Brain microvascular endothelial cell (primary cell): ENCODE measurements at regions not wholly inside any gene's neighbourhood (a gene's known extent, or its start where the extent isn't known, plus 50 kb on each side); places are given as distances from the start of the nearest gene placed in this dataset.
"Not testable (repeated sequence)": the region's sequence is repeated elsewhere in the genome, so short reads cannot be mapped to it uniquely, and the experiment has no call there.

ENCODE experiments used
- DNase-seq: peaks from one replicate; pipeline ENCODE4 v3.0.0-alpha.2; 2020
- H3K27ac ChIP-seq: fragments of 250-450 bp; sonication (Bioruptor Pico); 2 replicates; pipeline ENCODE4 v1.5.1; 2020; ENCODE audit warnings: mild to moderate bottlenecking, moderate library complexity
- H3K27me3 ChIP-seq: fragments of 250-450 bp; sonication (Bioruptor Pico); replicated peaks from 2 replicates; pipeline ENCODE4 v1.5.1; 2020; ENCODE audit warnings: mild to moderate bottlenecking
- H3K36me3 ChIP-seq: fragments of 250-450 bp; sonication (Bioruptor Pico); replicated peaks from 2 replicates; pipeline ENCODE4 v1.5.1; 2020; ENCODE audit warnings: mild to moderate bottlenecking
- H3K4me3 ChIP-seq: 2 replicates; pipeline ENCODE4 v1.5.1; 2011; ENCODE audit warnings: low read depth, mild to moderate bottlenecking, control low read depth, low read length, moderate library complexity
- in situ Hi-C: cut with HindIII; loops from 2 replicates; pipeline ENCODE4 v1.10.0; 2017; ENCODE audit warnings: low sequenced_read_pairs, low pct_ligation_motif_present
- TF ChIP-seq, protein P1 (sequence below): IDR thresholded peaks from 2 replicates; pipeline ENCODE4 v1.5.1; 2011; ENCODE audit warnings: low read depth, mild to moderate bottlenecking, moderate library complexity, low read length, control low read depth, inconsistent platforms; ENCODE audit errors: missing control alignments

DNA sequence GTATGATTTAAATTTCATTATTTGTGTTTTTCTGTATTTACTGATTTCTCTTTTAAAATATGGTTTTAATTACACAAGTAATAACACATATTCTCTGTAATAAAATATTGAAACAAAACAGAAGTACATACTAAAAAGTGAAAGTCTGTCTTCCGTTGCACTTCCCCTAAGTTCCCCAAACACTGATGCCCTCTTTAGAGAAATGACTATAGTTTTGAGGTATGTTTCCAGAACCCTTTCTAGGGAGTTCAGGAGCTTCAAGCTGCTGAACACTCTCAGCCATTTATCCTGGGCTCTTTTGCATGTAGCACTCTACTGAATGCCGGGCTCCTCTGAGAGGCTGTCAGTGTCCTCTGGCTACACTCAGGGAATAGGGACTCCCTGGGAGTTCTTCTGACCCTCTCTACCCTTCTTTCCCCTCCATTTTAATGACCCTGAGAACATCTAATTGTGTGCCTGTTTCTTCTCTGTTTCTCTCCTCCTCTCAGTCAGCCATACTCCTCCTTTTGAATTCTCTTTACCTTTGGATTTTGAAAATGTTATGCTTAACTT lies 60.4 kb upstream of the KCNAB1 start:
- no peaks in the 10 kb centered on the region for H3K36me3 ChIP-seq
- no peaks in the 10 kb centered on the region for H3K27me3 ChIP-seq
- no peak for DNase-seq
- TF ChIP-seq, protein P1, sequence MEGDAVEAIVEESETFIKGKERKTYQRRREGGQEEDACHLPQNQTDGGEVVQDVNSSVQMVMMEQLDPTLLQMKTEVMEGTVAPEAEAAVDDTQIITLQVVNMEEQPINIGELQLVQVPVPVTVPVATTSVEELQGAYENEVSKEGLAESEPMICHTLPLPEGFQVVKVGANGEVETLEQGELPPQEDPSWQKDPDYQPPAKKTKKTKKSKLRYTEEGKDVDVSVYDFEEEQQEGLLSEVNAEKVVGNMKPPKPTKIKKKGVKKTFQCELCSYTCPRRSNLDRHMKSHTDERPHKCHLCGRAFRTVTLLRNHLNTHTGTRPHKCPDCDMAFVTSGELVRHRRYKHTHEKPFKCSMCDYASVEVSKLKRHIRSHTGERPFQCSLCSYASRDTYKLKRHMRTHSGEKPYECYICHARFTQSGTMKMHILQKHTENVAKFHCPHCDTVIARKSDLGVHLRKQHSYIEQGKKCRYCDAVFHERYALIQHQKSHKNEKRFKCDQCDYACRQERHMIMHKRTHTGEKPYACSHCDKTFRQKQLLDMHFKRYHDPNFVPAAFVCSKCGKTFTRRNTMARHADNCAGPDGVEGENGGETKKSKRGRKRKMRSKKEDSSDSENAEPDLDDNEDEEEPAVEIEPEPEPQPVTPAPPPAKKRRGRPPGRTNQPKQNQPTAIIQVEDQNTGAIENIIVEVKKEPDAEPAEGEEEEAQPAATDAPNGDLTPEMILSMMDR: no peak
- no peak overlapping the region for H3K27ac ChIP-seq
- in situ Hi-C loops: no loop called here
- no peak overlapping the region for H3K4me3 ChIP-seq

GRCh38 chr3:156068151-156068550 lies 52.2 kb upstream of the KCNAB1 start:
- H3K36me3 ChIP-seq, DNase-seq, H3K4me3 ChIP-seq, H3K27me3 ChIP-seq, in situ Hi-C loops, H3K27ac ChIP-seq: not testable (repeated sequence)

DNA sequence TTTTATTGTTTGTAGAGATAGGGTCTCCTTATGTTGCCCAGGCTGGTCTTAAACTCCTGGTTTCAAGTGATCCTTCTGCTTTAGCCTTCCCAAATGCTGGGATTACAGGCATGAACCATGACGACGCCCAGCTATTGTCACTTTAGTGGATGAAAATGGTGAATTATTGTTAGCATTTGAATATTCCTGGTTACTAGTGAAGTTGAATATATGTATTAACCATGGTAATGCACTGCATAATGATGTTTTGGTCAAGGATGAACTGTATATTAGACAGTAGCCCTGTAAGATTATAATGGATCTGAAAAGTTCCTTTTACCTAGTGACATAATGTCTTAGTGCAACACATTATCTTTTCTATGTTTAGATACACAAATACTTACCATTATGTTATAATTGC lies 50.4 kb upstream of the KCNAB1 start:
- no peaks in the 10 kb centered on the region for H3K27me3 ChIP-seq
- in situ Hi-C loops: no loop called here
- no peak for DNase-seq
- TF ChIP-seq, protein P1: no peak
- H3K36me3 ChIP-seq: no peaks in the 10 kb centered on the region
- no peak overlapping the region for H3K4me3 ChIP-seq
- no peak overlapping the region for H3K27ac ChIP-seq
